ENCODE measurements at regions not wholly inside any gene's neighbourhood (a gene's known extent, or its start where the extent isn't known, plus 50 kb on each side); places are given as distances from the start of the nearest gene placed in this dataset.

- BruUV-seq (replicated peaks), result no TSS peak
- intact Hi-C loops (cut with micrococcal nuclease; ENCODE audit: unreplicated experiment), result no loop called here
- Histone ChIP-seq H3F3A (ENCODE audit: insufficient read depth, low read depth) (no peaks in the 10 kb centered on the region), H3K9me2 (ENCODE audit: insufficient read depth) (no peaks in the 10 kb centered on the region), H3K4me2 (no peak overlapping the region), H3K4me1 (replicated peaks; ENCODE audit: insufficient read depth) (no peaks in the 10 kb centered on the region), H2AFZ (no peak overlapping the region), H3K9me3 (ENCODE audit: insufficient read depth, low read depth) (no peaks in the 10 kb centered on the region), H3K27ac (no peak overlapping the region), H3K27me3 (ENCODE audit: insufficient read depth, low read depth) (no peaks in the 10 kb centered on the region), H3K79me2 (ENCODE audit: low read depth) (no peaks in the 10 kb centered on the region), H3K36me3 (ENCODE audit: low read depth) (no peaks in the 10 kb centered on the region), H3K4me3 (no peak overlapping the region), H4K20me1 (ENCODE audit: insufficient read depth) (no peaks in the 10 kb centered on the region)
- DNase-seq, result no peak
- POLR2A ChIA-PET (ENCODE audit: unreplicated experiment), result no interaction called here
- CTCF ChIA-PET, result no interaction called here
- TF ChIP-seq CTCF (conservative IDR thresholded peaks at IDR 0.05) (no peak), EZH2 (IDR thresholded peaks at IDR 0.05; ENCODE audit: low read depth) (no peak)
Measured at GRCh38 chr13:85685436-85685835, 113.8 kb downstream of the SLITRK6 start.

- no peaks in the 10 kb centered on the region for H4K20me1 ChIP-seq (ENCODE audit: insufficient read depth)
- H3K9me3 ChIP-seq (ENCODE audit: insufficient read depth, low read depth), result no peaks in the 10 kb centered on the region
- BruUV-seq (replicated peaks), result no TSS peak
- no peak for TF ChIP-seq EZH2 (IDR thresholded peaks at IDR 0.05; ENCODE audit: low read depth)
- no peak for TF ChIP-seq CTCF (conservative IDR thresholded peaks at IDR 0.05)
- no peaks in the 10 kb centered on the region for H3K27me3 ChIP-seq (ENCODE audit: insufficient read depth, low read depth)
- no peaks in the 10 kb centered on the region for H3F3A ChIP-seq (ENCODE audit: insufficient read depth, low read depth)
- no peak overlapping the region for H3K27ac ChIP-seq
- no peak for DNase-seq
- no peaks in the 10 kb centered on the region for H3K4me1 ChIP-seq (replicated peaks; ENCODE audit: insufficient read depth)
- no peaks in the 10 kb centered on the region for H3K79me2 ChIP-seq (ENCODE audit: low read depth)
- POLR2A ChIA-PET (ENCODE audit: unreplicated experiment), result interaction anchor here (0.6 kb wide), 1 partner anchor 1751 kb away, joined by 4 read pairs; no protein-coding TSS in a partner anchor
- no peak overlapping the region for H3K4me3 ChIP-seq
- H2AFZ ChIP-seq, result no peak overlapping the region
- no peaks in the 10 kb centered on the region for H3K36me3 ChIP-seq (ENCODE audit: low read depth)
- intact Hi-C loops (cut with micrococcal nuclease; ENCODE audit: unreplicated experiment), result no loop called here
- H3K9me2 ChIP-seq (ENCODE audit: insufficient read depth), result no peaks in the 10 kb centered on the region
- H3K4me2 ChIP-seq, result no peak overlapping the region
- CTCF ChIA-PET, result no interaction called here
Measured at GRCh38 chr13:85675151-85675907, 123.9 kb downstream of the SLITRK6 start.

GRCh38 chr13:85671336-85671735 is 127.9 kb downstream of the SLITRK6 start:
- no peaks in the 10 kb centered on the region for H3K36me3 ChIP-seq (ENCODE audit: low read depth)
- ChIA-PET POLR2A (ENCODE audit: unreplicated experiment) (no interaction called here), CTCF (no interaction called here)
- no peaks in the 10 kb centered on the region for H3K79me2 ChIP-seq (ENCODE audit: low read depth)
- no TSS peak for BruUV-seq (replicated peaks)
- no peaks in the 10 kb centered on the region for H4K20me1 ChIP-seq (ENCODE audit: insufficient read depth)
- H3K27me3 ChIP-seq (ENCODE audit: insufficient read depth, low read depth), result no peaks in the 10 kb centered on the region
- intact Hi-C loops (cut with micrococcal nuclease; ENCODE audit: unreplicated experiment), result no loop called here
- no peak overlapping the region for H3K4me3 ChIP-seq
- no peak for TF ChIP-seq EZH2 (IDR thresholded peaks at IDR 0.05; ENCODE audit: low read depth)
- no peak for TF ChIP-seq CTCF (conservative IDR thresholded peaks at IDR 0.05)
- DNase-seq, result no peak
- H2AFZ ChIP-seq, result no peak overlapping the region
- H3K9me3 ChIP-seq (ENCODE audit: insufficient read depth, low read depth), result no peaks in the 10 kb centered on the region
- no peak overlapping the region for H3K27ac ChIP-seq
- H3K9me2 ChIP-seq (ENCODE audit: insufficient read depth), result no peaks in the 10 kb centered on the region
- no peak overlapping the region for H3K4me2 ChIP-seq
- no peaks in the 10 kb centered on the region for H3K4me1 ChIP-seq (replicated peaks; ENCODE audit: insufficient read depth)
- no peaks in the 10 kb centered on the region for H3F3A ChIP-seq (ENCODE audit: insufficient read depth, low read depth)

All from PC-9 (cell line).